NCI-H82 treated with DMSO at 0.1 percent for 48 hours (cell line): ENCODE measurements at regions not wholly inside any gene's neighbourhood (a gene's known extent, or its start where the extent isn't known, plus 50 kb on each side); places are given as distances from the start of the nearest gene placed in this dataset.

Source experiments
- DNase-seq: peaks from one replicate; lab custom pipeline; 2025; ENCODE audit not compliant: unreplicated experiment; lab: John Stamatoyannopoulos, UW

DNA sequence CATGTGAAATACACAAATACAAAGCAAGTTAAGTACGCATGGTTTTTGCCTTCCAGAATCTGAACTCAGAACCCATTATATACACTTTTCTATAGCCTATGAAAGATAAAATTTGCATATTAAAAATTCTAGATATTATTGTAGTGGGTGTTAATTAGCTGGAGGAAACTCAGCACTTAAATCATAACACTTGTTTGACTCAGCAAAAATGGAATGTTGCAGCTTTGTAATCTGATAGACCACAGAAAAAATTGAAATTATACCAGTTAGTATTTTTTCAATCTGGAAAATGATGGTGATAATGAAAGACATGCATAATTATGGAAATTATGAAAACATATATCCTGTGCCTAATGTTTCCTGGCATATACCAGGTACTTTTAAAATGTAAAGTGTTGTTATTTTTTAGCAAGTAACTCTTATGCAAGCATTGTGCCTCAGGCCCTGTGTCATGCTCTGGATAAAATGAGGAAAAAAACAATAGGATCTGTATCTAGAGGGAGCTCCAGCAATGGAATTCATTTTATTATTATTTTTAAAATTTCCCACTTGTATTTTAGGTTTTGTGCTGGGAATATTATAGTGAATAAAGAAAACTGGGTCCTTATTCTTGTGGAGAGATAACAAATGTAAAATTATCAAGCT lies 490.4 kb upstream of the SEMA3A start:
- DNase-seq: no peak

DNA sequence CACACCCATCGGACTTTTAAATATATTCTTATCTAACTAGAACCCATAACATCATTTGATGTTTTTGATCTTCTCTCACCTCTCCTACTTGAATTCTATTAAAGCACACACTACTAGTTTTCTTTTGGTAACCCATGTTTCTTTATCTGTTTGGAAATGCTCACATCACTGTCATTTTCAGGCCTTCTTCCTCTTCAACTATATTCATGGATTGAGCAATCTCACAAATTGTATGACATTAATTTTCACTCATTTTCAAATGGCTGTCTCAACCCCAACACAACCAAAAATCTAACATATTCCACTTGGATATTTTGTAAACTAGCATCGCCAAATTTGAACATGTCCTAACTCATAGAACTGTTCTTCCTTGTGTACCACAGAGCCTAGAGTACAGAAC lies 488.0 kb upstream of the SEMA3A start:
- no peak for DNase-seq

DNA sequence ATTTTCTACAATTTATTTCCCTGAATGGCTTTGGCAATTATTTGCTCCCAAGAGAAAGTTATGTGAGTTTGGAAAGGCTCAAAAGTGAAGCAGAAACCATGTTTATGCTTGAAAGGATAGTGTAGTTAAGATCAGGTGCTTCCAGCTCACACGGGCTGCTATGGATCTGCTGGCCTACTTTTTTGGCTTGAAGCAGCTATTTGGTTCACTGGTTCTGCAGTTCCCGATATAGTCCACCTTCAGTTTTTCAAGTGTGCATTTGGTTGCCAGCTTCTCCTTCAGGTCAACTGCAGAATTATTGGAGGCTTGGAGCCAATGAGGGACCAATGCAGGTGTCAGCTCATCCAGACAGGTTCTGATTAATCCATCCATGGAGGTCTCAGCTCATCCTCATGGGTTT lies 484.3 kb upstream of the SEMA3A start:
- DNase-seq: no peak

DNA sequence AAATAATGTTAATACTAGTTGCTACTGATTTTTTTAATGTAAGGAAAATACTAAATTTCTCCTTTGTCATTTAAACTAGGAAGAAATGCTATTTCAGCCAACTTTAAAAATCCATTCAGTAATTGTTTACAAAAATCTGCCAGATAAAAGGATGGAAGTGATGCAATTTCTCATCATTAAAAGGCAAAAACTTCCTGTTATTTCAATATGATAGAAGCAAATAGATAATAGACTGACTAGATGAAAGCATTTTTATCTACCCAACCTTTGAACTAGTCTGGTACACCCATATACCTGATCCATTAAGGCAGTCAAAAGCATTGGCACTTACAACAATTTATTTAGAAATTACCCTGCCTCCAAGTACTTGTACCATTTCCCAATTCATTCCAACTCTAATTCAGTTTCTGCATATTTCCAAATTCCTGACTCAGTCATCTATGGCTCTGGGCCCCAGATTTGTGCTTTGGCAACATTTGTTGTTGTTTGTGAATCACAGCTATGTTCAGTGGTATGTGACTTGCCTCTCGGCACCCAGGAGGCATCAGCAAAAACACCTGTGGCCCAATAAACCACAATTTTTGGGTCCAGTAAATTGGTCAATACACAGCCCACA lies 482.6 kb upstream of the SEMA3A start:
- DNase-seq: no peak

DNA sequence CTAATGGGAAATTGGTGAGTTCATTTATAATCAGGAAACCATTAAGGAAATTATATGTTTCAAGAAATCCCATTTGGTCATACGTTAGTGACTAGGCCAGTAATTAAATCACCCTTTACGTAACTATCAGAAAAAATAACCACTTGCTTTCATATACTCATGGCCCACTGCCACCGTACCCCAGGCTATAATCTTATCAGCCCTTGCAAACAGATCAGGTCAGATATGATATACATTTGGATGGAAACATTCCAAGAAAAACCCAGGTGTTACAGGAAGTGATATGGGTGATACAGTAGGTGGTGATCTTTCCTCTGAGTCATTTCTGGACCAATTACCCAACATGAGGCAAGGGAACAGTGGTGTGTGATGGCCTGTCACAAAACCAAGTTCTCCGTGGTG lies 481.0 kb upstream of the SEMA3A start:
- DNase-seq: no peak

DNA sequence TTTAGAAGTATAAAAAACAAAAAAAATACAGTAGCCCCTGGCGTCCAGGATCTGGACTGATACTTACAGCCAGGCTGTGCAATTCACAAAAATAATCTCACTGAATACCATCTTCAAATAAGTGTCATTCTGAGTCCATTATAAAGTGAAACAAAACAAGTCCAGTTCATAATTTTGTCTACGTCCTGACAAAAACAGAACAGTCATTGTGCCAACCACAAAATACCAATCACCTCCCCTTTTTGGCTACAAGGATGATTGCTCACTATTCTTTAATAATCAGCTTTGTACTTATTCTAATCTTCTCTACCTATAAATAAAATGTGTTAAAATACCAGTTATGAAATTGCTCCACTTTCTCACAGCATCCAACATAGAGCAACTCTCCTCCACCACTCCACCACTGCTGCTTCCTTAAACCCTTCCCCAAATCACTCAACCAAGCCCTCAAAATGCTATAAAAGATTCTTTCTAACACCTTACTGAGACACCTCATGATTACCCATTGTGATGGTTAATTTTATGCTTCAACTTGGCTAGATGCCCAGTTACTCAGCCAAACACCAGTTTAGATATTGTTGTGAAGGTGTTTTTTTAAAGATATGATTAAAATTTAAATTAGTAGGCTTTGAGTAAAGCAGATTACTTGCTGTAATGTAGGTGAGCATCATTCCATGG lies 479.8 kb upstream of the SEMA3A start:
- no peak for DNase-seq

DNA sequence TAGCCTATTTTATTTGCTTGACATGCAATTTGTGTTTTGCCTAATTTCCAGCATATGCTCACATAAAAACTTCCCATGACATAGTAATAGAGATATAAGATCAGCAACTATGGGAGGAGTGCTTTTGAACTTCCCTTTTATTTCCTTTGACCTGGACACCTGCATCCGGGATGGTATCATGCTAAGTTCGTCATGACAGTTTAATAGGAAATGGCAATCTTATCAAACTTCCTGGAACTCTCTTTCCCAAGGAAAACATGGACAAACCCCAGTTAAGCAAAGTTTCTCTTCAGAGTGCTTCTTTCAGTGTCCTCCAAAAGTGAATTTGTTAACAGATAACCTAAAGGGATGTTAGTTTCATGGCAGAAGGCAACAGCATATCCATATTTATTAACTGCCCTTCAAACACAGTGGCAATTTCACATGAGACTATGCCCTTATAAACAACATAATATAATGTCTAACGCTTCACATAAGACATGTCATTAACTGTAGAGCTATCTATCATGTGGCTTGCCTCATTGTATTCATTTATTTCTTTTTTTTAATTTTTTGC lies 474.7 kb upstream of the SEMA3A start:
- no peak for DNase-seq

DNA sequence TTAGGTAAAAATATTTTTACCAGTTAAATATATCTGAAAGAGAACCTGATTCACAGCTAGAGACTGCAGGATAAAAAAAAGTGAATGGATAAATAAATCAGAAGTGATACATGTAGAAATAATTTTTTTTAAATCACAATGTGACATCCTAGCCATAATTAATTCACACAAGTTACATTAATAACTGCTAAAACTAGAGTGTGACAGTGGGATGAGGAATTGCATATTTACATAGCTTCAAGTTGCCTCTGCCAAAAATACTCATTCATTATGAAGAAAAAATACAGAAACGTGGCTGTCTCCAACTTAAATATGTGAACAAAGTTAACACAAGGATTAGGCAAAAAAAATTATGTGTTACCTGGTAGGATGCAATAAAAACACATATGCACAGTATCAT lies 473.5 kb upstream of the SEMA3A start:
- DNase-seq: no peak

DNA sequence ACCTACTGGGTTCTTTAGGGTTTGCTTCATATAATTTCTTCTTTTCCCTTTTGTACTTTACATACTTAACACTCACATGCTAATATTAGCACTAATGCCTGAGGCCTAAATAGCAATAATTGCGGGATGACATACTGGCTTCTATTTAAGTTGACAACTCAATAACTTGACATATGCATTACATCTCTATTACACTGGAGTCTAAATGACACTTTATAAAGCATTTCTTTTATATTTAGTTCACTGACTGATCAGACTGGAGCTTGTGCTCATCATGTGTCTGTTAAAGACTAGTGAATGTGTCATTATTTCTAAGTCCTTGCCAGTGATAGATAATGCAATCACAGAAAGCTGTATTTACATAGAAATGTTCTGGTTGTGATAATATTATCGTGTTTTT lies 472.1 kb upstream of the SEMA3A start:
- no peak for DNase-seq

DNA sequence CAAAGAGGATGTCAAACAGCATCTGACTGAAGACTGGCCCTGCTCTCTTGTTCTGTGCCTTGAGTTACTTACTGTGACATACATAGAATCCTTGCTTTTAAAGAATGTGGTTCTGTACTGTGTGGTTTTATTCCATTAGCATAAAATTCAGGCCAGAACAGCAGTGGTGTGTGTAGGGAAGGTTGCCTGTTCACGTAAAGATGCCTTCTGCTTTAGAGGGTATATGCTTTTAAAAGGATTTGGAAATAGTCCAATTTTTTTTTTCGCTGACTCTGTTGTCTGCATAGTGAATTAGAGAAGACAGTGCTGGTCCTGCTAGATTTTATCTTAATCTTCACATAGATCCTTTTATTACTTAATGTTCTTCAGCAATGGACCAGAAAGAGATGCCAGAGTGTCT lies 470.8 kb upstream of the SEMA3A start:
- peak; percentile 61 for DNase-seq

DNA sequence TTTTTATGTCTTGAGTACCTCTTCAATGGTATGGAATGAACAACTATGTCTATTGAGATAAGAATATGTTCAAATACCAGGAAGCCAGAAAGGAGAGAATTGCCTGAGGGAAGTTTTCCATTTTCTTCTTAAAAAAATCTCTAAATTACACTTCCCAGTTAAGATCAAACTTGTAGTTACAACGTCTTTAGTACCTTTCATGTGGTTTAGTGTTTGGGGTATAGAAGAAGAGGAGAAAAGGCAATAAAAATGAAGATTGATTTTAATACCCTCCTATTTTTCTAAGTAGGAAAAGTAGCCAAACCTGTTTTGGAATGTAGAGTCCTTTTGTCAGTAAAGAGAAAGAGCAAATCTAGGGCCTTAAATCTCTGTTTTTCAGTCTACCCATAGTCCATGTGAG lies 470.0 kb upstream of the SEMA3A start:
- DNase-seq: no peak

DNA sequence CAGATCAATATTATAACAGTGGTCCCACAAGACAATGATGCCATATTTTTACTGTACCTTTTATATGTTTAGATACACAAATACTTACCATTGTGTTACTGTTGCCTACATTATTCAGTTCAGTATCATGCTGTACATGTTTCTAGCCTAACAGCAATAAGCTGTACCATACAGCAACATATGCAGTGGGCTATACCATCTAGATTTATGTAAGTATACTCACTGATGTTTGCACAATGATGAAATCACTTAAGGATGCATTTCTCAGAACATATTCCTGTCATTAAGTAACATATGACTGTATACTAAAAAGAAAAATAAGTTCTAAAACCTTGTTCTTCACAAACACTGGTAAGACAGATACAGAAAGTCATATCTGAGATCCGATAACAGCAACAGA lies 468.6 kb upstream of the SEMA3A start:
- no peak for DNase-seq

DNA sequence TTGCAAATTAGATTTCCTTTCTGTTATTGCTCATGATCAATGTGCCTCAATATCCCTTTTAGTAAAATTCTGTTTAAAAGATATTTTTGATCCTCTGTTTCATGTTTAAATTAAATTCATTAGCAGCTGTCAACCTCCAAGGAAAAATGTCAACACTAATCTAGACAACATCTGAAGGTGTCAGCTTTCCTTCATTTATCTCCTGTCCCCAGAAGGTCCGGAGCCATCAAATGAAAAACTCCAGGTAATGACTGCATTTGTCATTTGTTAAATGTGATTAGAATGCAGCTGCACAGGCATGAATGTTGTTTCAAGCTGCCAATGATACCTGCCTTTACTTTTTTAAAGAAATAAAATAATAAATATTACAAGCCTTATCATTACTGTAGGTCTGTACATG lies 463.7 kb upstream of the SEMA3A start:
- no peak for DNase-seq

DNA sequence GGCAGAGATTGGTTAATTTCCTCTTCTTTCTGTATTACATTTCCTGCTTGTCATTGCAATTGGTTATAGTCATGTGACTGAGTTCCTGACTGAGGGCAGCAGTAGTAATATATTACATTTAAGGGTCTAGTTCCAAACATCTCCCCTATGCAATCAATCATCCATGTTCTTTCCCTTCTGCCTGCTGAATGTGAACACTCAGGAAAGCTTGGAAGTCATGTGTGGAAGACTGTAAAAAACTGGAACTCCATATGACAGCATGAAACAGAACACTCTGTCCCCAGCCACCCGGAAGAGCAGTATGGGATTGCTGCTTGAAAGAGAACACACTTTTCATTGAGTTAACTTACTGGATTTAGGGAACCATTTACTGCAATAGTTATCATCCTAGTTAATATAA lies 459.7 kb upstream of the SEMA3A start:
- no peak for DNase-seq

DNA sequence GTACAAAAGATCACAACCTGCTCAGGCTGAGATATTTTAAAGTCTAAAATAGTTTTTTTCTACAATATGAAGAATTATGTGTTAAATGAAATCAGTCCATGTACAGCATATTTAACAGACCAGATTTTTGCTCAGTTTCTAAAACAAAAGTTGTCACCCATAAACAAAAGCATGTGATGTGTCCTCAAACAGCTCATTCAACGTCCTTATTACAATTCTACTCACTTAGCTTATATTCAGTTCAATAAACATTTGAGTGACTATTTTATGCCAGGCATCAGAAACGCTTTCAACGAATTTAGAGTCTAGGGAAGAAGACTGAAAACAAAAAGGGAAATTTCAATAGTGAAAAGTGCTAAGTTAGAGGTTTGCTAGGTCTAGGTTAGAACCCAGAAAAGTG lies 457.3 kb upstream of the SEMA3A start:
- DNase-seq: no peak

DNA sequence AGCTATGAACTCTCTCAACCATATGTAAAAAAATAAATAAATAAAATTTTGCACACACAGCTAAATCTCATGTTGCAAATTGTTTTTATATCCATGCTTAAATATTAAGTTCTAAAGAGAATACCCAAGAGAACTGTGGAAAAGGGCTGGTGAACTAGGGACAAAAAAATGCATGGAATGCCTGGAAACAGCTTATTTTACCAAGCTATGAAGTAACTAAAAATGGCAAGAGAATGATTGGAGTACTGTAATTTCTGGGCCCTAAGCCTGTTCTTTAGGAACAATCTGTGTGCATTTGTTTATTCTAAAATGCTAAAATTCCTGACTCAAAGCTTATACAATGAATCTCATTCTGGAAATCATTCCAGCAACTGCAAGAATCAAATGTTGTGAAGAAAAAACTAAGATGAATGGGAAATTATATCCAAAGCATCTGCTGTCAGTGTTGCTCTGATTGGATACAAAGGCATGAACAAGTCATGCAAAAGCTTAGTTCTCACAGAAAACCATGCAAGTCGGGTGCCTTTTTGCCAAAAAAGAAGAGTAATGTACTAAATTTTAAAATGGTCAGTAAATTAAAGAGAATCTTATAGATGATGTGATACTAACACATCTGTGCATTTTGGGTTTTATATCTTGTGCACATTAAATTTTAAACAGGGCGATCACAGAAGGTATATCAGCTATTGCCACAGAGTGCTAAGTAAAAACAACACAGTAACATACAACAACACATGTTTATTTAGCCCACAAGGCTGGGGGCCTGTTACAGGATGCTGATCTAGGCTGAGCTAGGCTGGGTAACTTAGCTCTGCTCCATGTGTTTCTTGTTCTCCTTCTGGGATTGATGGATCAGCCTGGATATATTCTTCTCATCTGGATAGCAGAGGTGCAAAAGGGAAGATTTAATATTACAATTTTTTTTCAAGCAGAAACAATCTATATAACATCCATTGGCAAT lies 453.5 kb upstream of the SEMA3A start:
- no peak for DNase-seq

DNA sequence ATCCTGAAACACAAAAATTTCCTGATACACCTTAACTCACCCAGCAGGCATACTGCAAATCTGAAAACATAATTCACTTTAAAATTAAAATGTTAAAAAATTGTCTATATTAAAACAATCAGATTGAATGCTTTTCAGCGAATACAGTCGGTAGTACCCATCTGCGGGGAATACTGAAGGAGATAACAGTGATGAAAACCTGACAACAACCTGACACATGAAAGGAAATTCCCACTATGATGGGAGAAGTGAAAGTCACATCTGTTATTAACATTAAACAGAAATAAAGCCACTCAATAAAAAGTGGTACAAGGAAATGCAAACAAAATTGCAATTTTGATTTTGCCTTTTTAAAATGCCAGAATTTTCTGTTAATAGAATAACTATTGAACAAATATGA lies 448.0 kb upstream of the SEMA3A start:
- no peak for DNase-seq

DNA sequence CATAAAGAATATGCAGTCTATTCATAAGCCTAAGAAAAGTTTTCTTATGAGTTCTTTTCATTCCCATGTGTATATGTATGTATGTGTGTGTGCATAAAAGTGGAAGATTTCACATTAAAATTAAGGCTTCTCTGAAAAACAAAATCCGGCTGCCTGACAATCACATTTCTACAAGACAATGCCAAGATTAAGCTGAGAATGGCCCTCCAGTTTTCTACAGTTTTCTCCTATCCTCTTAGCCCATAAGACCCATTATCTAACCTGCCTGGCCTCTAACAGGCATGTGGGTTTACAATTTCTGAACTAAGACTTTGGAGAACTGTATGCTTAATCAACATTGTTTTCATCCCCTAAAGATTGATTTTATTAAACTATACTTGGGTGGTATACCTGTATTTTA lies 446.0 kb upstream of the SEMA3A start:
- DNase-seq: no peak

DNA sequence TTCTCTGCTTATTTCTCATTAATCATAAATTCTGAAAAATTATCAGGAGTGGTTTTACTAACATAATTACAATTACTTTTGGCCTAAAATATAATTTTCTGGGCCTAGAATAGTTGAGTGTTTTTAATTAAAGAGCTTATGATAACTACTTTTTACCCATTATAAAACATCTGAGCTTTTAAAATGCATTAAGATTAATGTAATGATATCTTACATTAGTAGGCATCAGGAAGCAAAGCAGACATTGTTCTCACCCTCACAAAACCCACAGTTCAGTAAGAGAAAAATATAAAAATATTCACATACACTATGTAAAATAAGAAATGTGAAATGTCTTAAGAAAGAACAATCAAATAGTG lies 443.7 kb upstream of the SEMA3A start:
- DNase-seq: no peak

DNA sequence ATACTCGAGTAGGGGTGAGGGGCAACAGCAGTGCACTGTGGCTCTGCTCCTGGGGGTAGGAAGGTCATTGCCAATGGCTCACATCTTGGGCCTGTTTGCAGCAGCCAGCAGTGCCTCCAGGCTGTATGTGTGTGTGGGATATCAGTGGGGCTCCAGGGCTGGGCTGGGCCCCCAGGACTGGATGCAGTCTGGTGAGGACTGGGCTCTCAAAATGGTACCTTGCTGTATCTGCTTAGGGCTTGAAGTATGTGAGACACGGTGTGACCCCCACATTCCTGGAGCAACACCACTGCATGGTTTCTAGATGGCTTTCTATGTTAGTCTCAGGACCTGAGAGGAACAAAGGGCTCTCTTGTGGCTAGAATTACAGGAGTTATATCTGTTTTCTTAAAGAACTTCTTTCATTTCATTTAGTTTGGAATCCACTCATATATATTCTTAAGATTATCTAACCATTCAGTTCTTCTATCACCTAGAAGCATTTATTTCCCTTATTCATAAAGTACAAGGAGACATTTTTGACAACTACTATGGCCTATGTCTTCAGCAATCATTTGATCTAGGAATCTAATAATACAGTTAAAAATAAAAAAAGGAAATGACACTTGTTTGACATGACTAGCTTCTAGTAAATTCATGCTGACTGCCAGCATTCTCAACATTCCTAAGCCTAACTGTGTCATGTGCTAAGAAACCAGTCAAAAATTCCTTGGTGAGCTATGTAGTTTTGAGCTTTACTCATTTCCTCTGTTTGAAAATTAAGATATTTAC lies 443.2 kb upstream of the SEMA3A start:
- DNase-seq: no peak

DNA sequence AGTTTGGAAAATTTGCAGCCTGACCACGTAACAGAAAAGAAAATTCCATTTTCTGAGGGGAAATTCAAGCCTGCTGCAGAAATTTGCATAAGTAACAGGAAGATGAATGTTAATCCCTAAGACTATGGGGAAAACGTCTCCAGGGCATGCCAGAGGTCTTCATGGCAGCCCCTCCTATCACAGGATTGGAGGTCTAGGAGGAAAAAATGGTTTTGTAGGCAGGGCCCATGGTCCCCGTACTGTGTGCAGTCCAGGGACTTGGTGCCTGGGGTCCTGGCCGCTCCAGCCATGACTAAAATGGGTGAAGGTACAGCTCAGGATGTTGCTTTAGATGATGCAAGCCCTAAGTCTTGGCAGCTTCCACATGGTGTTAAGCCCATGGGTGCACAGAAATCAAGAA lies 437.3 kb upstream of the SEMA3A start:
- DNase-seq: no peak
